SU-DHL-6 (cell line): ENCODE measurements at regions not wholly inside any gene's neighbourhood (a gene's known extent, or its start where the extent isn't known, plus 50 kb on each side); places are given as distances from the start of the nearest gene placed in this dataset.

Source experiments
- H2AFZ ChIP-seq: fragments of 200-600 bp; sonication (generic); 2 replicates; pipeline ENCODE4 v1.6.1; 2014; ENCODE audit warnings: low read depth, mild to moderate bottlenecking, moderate library complexity, mixed read lengths, antibody characterized with exemption, low read length; ENCODE audit not compliant: severe bottlenecking
- H3F3A ChIP-seq: fragments of 200-600 bp; shearing (Covaris generic); 2 replicates; pipeline ENCODE4 v1.6.0; 2016; ENCODE audit warnings: antibody characterized with exemption, mild to moderate bottlenecking; ENCODE audit not compliant: insufficient read depth
- H3K27ac ChIP-seq: fragments of 200-600 bp; sonication (generic); 2 replicates; pipeline ENCODE4 v1.5.1; 2016; ENCODE audit warnings: low read depth, mild to moderate bottlenecking, low read length, moderate library complexity, mixed read lengths
- H3K27me3 ChIP-seq: fragments of 200-600 bp; sonication (generic), shearing (Covaris generic); 2 replicates; pipeline ENCODE4 v1.6.0; 2014; ENCODE audit warnings: mild to moderate bottlenecking, low read length
- H3K36me3 ChIP-seq: fragments of 200-600 bp; sonication (generic); 2 replicates; pipeline ENCODE4 v1.6.1; 2014; ENCODE audit warnings: mild to moderate bottlenecking, low read length, mixed read lengths
- H3K4me2 ChIP-seq: fragments of 300-600, 200-600 bp; shearing (Covaris generic), sonication (generic); 2 replicates; pipeline ENCODE4 v1.6.0; 2014; ENCODE audit warnings: low read length, low read depth, mild to moderate bottlenecking; ENCODE audit not compliant: poor library complexity, severe bottlenecking
- H3K4me3 ChIP-seq: fragments of 200-600 bp; sonication (generic); 2 replicates; pipeline ENCODE4 v1.5.1; 2014; ENCODE audit warnings: antibody characterized with exemption, low read length, mild to moderate bottlenecking, mixed read lengths; ENCODE audit not compliant: insufficient read depth, poor library complexity, severe bottlenecking
- H3K79me2 ChIP-seq: fragments of 200-600 bp; sonication (generic); 2 replicates; pipeline ENCODE4 v1.6.1; 2014; ENCODE audit warnings: mild to moderate bottlenecking, low read length, moderate library complexity; ENCODE audit not compliant: insufficient read depth
- H3K9ac ChIP-seq: fragments of 200-600 bp; sonication (generic); 2 replicates; pipeline ENCODE4 v1.7.0; 2014; ENCODE audit warnings: mild to moderate bottlenecking, low read length
- H3K9me2 ChIP-seq: fragments of 200-600 bp; sonication (generic); replicated peaks from 2 replicates; pipeline ENCODE4 v1.6.1; 2014; ENCODE audit warnings: low read length; ENCODE audit not compliant: insufficient read depth
- H3K9me3 ChIP-seq: fragments of 200-600 bp; sonication (generic); 2 replicates; pipeline ENCODE4 v1.6.1; 2014; ENCODE audit warnings: low read length, mixed read lengths; ENCODE audit not compliant: insufficient read depth
- H4K20me1 ChIP-seq: fragments of 200-600 bp; sonication (generic); 2 replicates; pipeline ENCODE4 v1.6.1; 2014; ENCODE audit warnings: low read depth, mild to moderate bottlenecking, antibody characterized with exemption, low read length, moderate library complexity, mixed read lengths
- EZH2phosphoT487 ChIP-seq: fragments of 200-600 bp; sonication (generic), shearing (Covaris generic); conservative IDR thresholded peaks from 2 replicates; pipeline ENCODE4 v1.6.1; 2018; ENCODE audit warnings: mild to moderate bottlenecking, antibody characterized with exemption, low read length, moderate library complexity, mixed read lengths
- TF ChIP-seq, protein P1 (sequence below): fragments of 200-600 bp; sonication (generic); IDR thresholded peaks from one replicate; pipeline ENCODE4 v1.5.1; 2017; ENCODE audit warnings: antibody characterized with exemption, mild to moderate bottlenecking, low read length, moderate library complexity; ENCODE audit not compliant: insufficient read depth, poor library complexity, severe bottlenecking

- Histone ChIP-seq H3K4me3 (no peak overlapping the region), H3K9ac (no peak overlapping the region), H2AFZ (no peak overlapping the region), H3F3A (no peaks in the 10 kb centered on the region), H3K79me2 (no peaks in the 10 kb centered on the region), H3K27me3 (no peaks in the 10 kb centered on the region), H3K9me3 (no peaks in the 10 kb centered on the region), H4K20me1 (no peaks in the 10 kb centered on the region), H3K4me2 (no peak overlapping the region), H3K36me3 (no peaks in the 10 kb centered on the region), H3K9me2 (no peaks in the 10 kb centered on the region), H3K27ac (no peak overlapping the region)
- TF ChIP-seq EZH2phosphoT487, result no peak
- TF ChIP-seq, protein P1, sequence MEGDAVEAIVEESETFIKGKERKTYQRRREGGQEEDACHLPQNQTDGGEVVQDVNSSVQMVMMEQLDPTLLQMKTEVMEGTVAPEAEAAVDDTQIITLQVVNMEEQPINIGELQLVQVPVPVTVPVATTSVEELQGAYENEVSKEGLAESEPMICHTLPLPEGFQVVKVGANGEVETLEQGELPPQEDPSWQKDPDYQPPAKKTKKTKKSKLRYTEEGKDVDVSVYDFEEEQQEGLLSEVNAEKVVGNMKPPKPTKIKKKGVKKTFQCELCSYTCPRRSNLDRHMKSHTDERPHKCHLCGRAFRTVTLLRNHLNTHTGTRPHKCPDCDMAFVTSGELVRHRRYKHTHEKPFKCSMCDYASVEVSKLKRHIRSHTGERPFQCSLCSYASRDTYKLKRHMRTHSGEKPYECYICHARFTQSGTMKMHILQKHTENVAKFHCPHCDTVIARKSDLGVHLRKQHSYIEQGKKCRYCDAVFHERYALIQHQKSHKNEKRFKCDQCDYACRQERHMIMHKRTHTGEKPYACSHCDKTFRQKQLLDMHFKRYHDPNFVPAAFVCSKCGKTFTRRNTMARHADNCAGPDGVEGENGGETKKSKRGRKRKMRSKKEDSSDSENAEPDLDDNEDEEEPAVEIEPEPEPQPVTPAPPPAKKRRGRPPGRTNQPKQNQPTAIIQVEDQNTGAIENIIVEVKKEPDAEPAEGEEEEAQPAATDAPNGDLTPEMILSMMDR, result peak; percentile 85
These were observed 99.4 kb upstream of the BLID start for GRCh38 chr11:122215244-122215992.

DNA sequence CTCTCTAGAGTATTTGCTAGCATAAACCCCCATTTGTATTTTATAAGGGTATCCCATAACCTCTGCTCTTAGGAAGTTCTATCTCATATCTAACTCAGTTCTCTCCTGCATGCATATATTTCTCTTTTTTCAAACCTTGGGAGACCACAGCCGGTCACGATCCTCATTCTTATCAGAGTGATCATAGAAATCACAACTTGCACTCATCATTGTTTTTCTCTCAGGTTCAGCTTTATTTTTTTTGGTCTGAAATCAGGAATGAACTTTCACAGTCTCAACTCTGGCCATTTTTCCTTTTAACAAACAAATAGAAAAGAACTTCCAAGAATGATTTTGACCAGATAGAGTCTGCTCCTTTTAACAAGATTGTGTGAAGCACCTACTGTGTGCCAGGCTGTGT, 98.6 kb upstream of the BLID start:
- Histone ChIP-seq H3K27me3 (no peaks in the 10 kb centered on the region), H4K20me1 (no peaks in the 10 kb centered on the region), H3K27ac (no peak overlapping the region), H2AFZ (no peak overlapping the region), H3K9me3 (no peaks in the 10 kb centered on the region), H3K79me2 (no peaks in the 10 kb centered on the region), H3K4me3 (no peak overlapping the region), H3K9me2 (no peaks in the 10 kb centered on the region), H3K9ac (no peak overlapping the region), H3K36me3 (no peaks in the 10 kb centered on the region), H3F3A (no peaks in the 10 kb centered on the region), H3K4me2 (no peak overlapping the region)
- TF ChIP-seq EZH2phosphoT487, result no peak
- TF ChIP-seq, protein P1, result no peak

DNA sequence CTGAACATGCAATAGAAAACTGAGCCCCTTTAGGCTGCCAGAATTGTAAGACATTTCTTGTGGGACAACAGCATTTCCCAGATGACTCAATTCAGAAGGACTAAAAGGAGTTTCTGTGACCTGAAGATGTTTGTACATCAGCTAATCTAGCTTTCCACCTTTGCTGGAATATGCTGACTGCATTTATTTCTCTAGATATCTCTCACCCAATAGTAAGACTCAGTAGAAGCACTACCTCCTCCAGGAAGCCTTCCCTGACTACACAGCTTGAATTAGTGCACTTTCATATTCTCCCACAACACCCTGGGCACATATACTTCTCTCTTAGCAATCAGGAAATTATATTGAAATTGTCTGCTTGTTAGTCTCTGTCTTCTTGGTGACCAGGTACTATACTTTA, 98.1 kb upstream of the BLID start:
- no peak overlapping the region for H2AFZ ChIP-seq
- no peak overlapping the region for H3K4me3 ChIP-seq
- H3K27me3 ChIP-seq, result no peaks in the 10 kb centered on the region
- H3K4me2 ChIP-seq, result no peak overlapping the region
- H3K9ac ChIP-seq, result no peak overlapping the region
- H3K79me2 ChIP-seq, result no peaks in the 10 kb centered on the region
- H3K9me2 ChIP-seq, result no peaks in the 10 kb centered on the region
- H3K9me3 ChIP-seq, result no peaks in the 10 kb centered on the region
- H3K36me3 ChIP-seq, result no peaks in the 10 kb centered on the region
- TF ChIP-seq, protein P1, result no peak
- no peak for TF ChIP-seq EZH2phosphoT487
- H3F3A ChIP-seq, result no peaks in the 10 kb centered on the region
- H4K20me1 ChIP-seq, result no peaks in the 10 kb centered on the region
- H3K27ac ChIP-seq, result no peak overlapping the region
